HT1080 (cell line): ENCODE measurements at regions not wholly inside any gene's neighbourhood (a gene's known extent, or its start where the extent isn't known, plus 50 kb on each side); places are given as distances from the start of the nearest gene placed in this dataset.
"Not testable (repeated sequence)": the region's sequence is repeated elsewhere in the genome, so short reads cannot be mapped to it uniquely, and the experiment has no call there.

Experiments used
- DNase-seq: peaks from one replicate; pipeline ENCODE4 v3.0.0-alpha.2; 2015; ENCODE audit warnings: low read depth

- no peak for DNase-seq
Measured at GRCh38 chr9:13817754-13818278, 496.1 kb downstream of the NFIB start.

- DNase-seq = peak; percentile 11
Measured at GRCh38 chr9:13816837-13817236, 497.1 kb downstream of the NFIB start.

GRCh38 chr9:13814647-13815400 is 499.1 kb downstream of the NFIB start:
- DNase-seq = no peak

GRCh38 chr9:13811876-13812275 is 502.1 kb downstream of the NFIB start:
- DNase-seq = no peak

- DNase-seq = peak; percentile 24
Measured at GRCh38 chr9:13810510-13810909, 503.4 kb downstream of the NFIB start.

GRCh38 chr9:13809401-13809800 is 504.5 kb downstream of the NFIB start:
- no peak for DNase-seq

GRCh38 chr9:13807118-13807517 is 506.8 kb downstream of the NFIB start:
- no peak for DNase-seq

GRCh38 chr9:13806714-13807113 is 507.2 kb downstream of the NFIB start:
- no peak for DNase-seq

- DNase-seq = no peak
Measured at GRCh38 chr9:13805546-13805945, 508.4 kb downstream of the NFIB start.

GRCh38 chr9:13804532-13804931 is 509.4 kb downstream of the NFIB start:
- DNase-seq = peak; percentile 47

- DNase-seq = no peak
Measured at GRCh38 chr9:13800776-13801175, 513.2 kb downstream of the NFIB start.

GRCh38 chr9:13797701-13798100 is 516.2 kb downstream of the NFIB start:
- not testable (repeated sequence) for DNase-seq

- DNase-seq = no peak
Measured at GRCh38 chr9:13791816-13792215, 512.3 kb upstream of the MPDZ start.

- no peak for DNase-seq
Measured at GRCh38 chr9:13790055-13790454, 510.6 kb upstream of the MPDZ start.

- DNase-seq = no peak
Measured at GRCh38 chr9:13787234-13787833, 507.8 kb upstream of the MPDZ start.

GRCh38 chr9:13786711-13787110 is 507.2 kb upstream of the MPDZ start:
- no peak for DNase-seq

- no peak for DNase-seq
Measured at GRCh38 chr9:13786131-13786530, 506.6 kb upstream of the MPDZ start.

- DNase-seq = no peak
Measured at GRCh38 chr9:13779106-13779505, 499.6 kb upstream of the MPDZ start.

- DNase-seq = no peak
Measured at GRCh38 chr9:13778631-13779030, 499.1 kb upstream of the MPDZ start.

GRCh38 chr9:13770956-13771355 is 491.5 kb upstream of the MPDZ start:
- DNase-seq = no peak

- no peak for DNase-seq
Measured at GRCh38 chr9:13769641-13770040, 490.1 kb upstream of the MPDZ start.

GRCh38 chr9:13769006-13769405 is 489.5 kb upstream of the MPDZ start:
- no peak for DNase-seq

GRCh38 chr9:13762209-13762608 is 482.7 kb upstream of the MPDZ start:
- DNase-seq = no peak
